RWPE2 (cell line): ENCODE measurements at regions not wholly inside any gene's neighbourhood (a gene's known extent, or its start where the extent isn't known, plus 50 kb on each side); places are given as distances from the start of the nearest gene placed in this dataset.

ENCODE experiments used
- ATAC-seq: fragments of 200-7000 bp; cut with Tn5 transposase; 3 replicates; pipeline ENCODE4 v1.9.1; 2021; ENCODE audit warnings: low read depth
- DNase-seq: peaks from one replicate; pipeline ENCODE4 v3.0.0-alpha.2; 2020; ENCODE audit warnings: low spot score
- H3K27ac ChIP-seq: fragments of 450-650 bp; 2 replicates; pipeline ENCODE4 v1.5.1; 2017; ENCODE audit warnings: mild to moderate bottlenecking; ENCODE audit not compliant: poor library complexity, severe bottlenecking
- H3K27me3 ChIP-seq: fragments of 250-450 bp; sonication (Bioruptor Pico); 2 replicates; pipeline ENCODE4 v1.5.1; 2021; ENCODE audit warnings: mild to moderate bottlenecking, moderate library complexity; ENCODE audit not compliant: insufficient read depth, poor library complexity, severe bottlenecking
- H3K36me3 ChIP-seq: fragments of 250-450 bp; sonication (Bioruptor Pico); 2 replicates; pipeline ENCODE4 v1.5.1; 2020; ENCODE audit warnings: low read depth, mild to moderate bottlenecking, moderate library complexity
- H3K4me1 ChIP-seq: fragments of 250-450 bp; sonication (Bioruptor Pico); 2 replicates; pipeline ENCODE4 v1.5.1; 2021; ENCODE audit warnings: mild to moderate bottlenecking, moderate library complexity; ENCODE audit not compliant: insufficient read depth, poor library complexity, severe bottlenecking
- H3K4me3 ChIP-seq: fragments of 250-450 bp; sonication (Bioruptor Pico); 2 replicates; pipeline ENCODE4 v1.5.1; 2021; ENCODE audit warnings: mild to moderate bottlenecking, moderate library complexity; ENCODE audit not compliant: severe bottlenecking
- H3K9me3 ChIP-seq: fragments of 250-450 bp; sonication (Bioruptor Pico); 2 replicates; pipeline ENCODE4 v1.5.1; 2021; ENCODE audit warnings: mild to moderate bottlenecking, moderate library complexity; ENCODE audit not compliant: severe bottlenecking
- TF ChIP-seq, protein P1 (sequence below): fragments of 450-650 bp; IDR thresholded peaks from one replicate; pipeline ENCODE4 v1.5.1; 2017; ENCODE audit warnings: mild to moderate bottlenecking, moderate library complexity; ENCODE audit not compliant: poor library complexity, severe bottlenecking

DNA sequence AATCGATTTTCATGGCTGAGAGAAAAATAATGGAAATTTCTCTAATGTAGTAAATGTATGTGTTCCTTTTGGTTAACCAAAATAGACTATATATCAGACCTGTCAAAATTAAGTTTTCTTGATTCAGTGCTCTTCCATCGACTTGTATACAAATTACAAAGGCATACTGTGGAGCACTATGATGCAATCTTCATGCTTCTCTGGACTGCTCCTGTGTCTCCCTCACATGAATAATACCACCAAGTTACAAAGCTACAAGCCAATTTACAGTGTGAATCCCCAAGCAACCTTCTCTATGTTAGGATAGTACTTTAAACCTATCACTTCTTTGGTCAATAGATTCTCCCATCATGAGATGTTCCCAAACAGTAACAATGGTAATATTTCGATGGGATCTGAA, 577.9 kb downstream of the PPARGC1A start:
- ATAC-seq (no peak), DNase-seq (no peak)
- Histone ChIP-seq H3K4me3 (no peak overlapping the region), H3K27ac (no peak overlapping the region), H3K36me3 (no peaks in the 10 kb centered on the region), H3K4me1 (no peaks in the 10 kb centered on the region), H3K9me3 (no peaks in the 10 kb centered on the region), H3K27me3 (no peaks in the 10 kb centered on the region)
- TF ChIP-seq, protein P1, sequence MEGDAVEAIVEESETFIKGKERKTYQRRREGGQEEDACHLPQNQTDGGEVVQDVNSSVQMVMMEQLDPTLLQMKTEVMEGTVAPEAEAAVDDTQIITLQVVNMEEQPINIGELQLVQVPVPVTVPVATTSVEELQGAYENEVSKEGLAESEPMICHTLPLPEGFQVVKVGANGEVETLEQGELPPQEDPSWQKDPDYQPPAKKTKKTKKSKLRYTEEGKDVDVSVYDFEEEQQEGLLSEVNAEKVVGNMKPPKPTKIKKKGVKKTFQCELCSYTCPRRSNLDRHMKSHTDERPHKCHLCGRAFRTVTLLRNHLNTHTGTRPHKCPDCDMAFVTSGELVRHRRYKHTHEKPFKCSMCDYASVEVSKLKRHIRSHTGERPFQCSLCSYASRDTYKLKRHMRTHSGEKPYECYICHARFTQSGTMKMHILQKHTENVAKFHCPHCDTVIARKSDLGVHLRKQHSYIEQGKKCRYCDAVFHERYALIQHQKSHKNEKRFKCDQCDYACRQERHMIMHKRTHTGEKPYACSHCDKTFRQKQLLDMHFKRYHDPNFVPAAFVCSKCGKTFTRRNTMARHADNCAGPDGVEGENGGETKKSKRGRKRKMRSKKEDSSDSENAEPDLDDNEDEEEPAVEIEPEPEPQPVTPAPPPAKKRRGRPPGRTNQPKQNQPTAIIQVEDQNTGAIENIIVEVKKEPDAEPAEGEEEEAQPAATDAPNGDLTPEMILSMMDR = no peak

DNA sequence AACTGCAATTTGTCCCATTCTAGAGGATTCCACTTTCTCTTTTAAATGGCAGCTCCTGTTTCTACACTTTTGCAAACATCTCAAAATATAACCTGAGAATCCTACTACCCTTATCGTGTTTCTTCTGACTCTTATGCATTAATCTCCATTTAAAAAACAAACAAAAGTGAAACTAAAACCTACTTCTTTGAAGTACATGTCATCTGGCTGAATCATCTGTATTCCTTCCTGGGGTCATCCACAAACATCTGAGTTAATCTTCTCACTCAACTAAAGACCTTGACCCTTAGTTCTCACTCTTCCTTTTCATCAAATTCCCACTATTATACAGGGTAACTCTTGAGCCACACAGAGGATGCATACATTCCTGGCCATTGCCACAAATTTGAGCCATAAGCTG, 584.8 kb downstream of the PPARGC1A start:
- Histone ChIP-seq H3K4me1 (no peaks in the 10 kb centered on the region), H3K9me3 (no peaks in the 10 kb centered on the region), H3K27ac (no peak overlapping the region), H3K27me3 (no peaks in the 10 kb centered on the region), H3K4me3 (no peak overlapping the region), H3K36me3 (no peaks in the 10 kb centered on the region)
- no peak for DNase-seq
- TF ChIP-seq, protein P1 = no peak
- peak; percentile 36; the same call in 2 of the 3 replicates for ATAC-seq

- Histone ChIP-seq H3K36me3 (no peaks in the 10 kb centered on the region), H3K4me1 (no peaks in the 10 kb centered on the region), H3K27ac (no peak overlapping the region), H3K4me3 (no peak overlapping the region), H3K9me3 (no peaks in the 10 kb centered on the region), H3K27me3 (no peaks in the 10 kb centered on the region)
- TF ChIP-seq, protein P1 = no peak
- no peak for DNase-seq
- no peak for ATAC-seq
These were observed 591.5 kb downstream of the PPARGC1A start for GRCh38 chr4:23298371-23298770.

DNA sequence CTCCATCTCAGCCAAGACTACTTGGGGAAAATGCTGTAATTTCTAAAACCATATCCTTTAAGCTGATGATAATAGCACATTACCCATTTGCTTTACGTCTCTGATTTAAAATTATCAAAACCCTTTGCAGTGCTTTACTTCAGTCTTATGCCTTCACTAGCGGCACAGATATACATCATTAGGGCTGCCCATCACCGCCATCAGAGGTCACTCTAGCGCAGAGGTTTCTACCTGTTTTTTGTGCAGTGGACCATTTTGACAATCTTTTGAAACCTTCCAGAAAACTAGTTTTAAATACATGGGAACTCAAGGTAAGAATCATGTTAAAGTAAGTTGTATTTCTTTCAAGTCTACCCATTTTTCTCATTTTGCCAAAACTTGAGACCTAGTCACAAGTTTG, 592.5 kb downstream of the PPARGC1A start:
- no peak for DNase-seq
- Histone ChIP-seq H3K4me3 (no peak overlapping the region), H3K27me3 (no peaks in the 10 kb centered on the region), H3K27ac (no peak overlapping the region), H3K36me3 (no peaks in the 10 kb centered on the region), H3K9me3 (no peaks in the 10 kb centered on the region), H3K4me1 (no peaks in the 10 kb centered on the region)
- no peak for ATAC-seq
- TF ChIP-seq, protein P1 = peak; percentile 11

DNA sequence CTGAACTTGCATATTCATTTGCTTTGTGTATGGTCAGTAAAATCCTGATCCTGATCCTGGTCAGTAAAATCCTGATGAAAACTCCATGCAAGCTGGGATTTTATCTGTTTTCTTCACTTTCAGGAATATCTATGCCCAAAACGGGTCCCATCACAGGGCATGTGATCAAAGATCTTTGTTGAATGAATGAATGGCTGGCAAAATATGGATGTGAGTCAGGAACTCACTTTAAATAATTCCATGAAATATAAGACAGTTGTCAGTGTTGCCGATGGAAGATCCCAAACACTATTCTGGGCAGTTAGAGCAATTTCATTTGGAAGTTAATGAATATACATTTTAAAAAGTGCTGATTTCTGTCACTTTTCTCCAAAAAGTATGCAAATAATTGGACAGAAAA, 598.4 kb downstream of the GBA3 start:
- H3K4me3 ChIP-seq = no peak overlapping the region
- no peaks in the 10 kb centered on the region for H3K9me3 ChIP-seq
- no peaks in the 10 kb centered on the region for H3K36me3 ChIP-seq
- ATAC-seq = no peak
- H3K27ac ChIP-seq = no peak overlapping the region
- no peak for DNase-seq
- H3K27me3 ChIP-seq = peaks cover 3% of the 10 kb centered on the region
- TF ChIP-seq, protein P1 = no peak
- no peaks in the 10 kb centered on the region for H3K4me1 ChIP-seq
